KOPT-K1 (cell line): ENCODE measurements at regions not wholly inside any gene's neighbourhood (a gene's known extent, or its start where the extent isn't known, plus 50 kb on each side); places are given as distances from the start of the nearest gene placed in this dataset.

ENCODE experiments used
- H3K27ac ChIP-seq: fragments of 200-600 bp; sonication (generic); 2 replicates; pipeline ENCODE4 v1.5.1; 2016; ENCODE audit warnings: antibody characterized with exemption, mild to moderate bottlenecking, low read depth, low read length; ENCODE audit not compliant: poor library complexity, severe bottlenecking
- H3K36me3 ChIP-seq: fragments of 200-600 bp; sonication (generic); 2 replicates; pipeline ENCODE4 v1.5.1; 2017; ENCODE audit warnings: antibody characterized with exemption, mild to moderate bottlenecking, low read length, moderate library complexity; ENCODE audit not compliant: insufficient read depth
- H3K9me3 ChIP-seq: fragments of 200-600 bp; sonication (generic); 2 replicates; pipeline ENCODE4 v1.5.1; 2017; ENCODE audit warnings: antibody characterized with exemption, low read length, mild to moderate bottlenecking; ENCODE audit not compliant: insufficient read depth, poor library complexity, severe bottlenecking

DNA sequence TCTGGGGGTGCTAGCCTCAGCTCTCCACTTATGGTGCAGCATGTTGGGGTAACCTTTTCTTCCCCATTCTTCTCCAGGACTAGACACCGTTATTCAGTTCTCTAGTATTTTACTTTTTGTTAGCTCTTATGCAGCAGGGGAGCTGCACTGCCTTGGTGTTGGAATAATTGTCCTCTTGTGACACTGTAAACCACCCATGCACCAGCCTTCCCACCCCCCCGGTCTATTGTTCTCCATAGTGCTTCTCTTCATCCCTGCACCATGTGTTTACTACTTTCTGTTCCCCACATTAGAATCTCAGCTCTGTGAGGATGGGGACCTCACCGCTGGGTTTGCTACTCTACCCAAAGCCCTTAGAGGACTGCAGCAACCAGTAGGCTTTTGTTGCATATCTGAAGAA, 230.7 kb downstream of the RPS24 start:
- Histone ChIP-seq H3K27ac (no peak overlapping the region), H3K36me3 (no peaks in the 10 kb centered on the region), H3K9me3 (no peaks in the 10 kb centered on the region)

DNA sequence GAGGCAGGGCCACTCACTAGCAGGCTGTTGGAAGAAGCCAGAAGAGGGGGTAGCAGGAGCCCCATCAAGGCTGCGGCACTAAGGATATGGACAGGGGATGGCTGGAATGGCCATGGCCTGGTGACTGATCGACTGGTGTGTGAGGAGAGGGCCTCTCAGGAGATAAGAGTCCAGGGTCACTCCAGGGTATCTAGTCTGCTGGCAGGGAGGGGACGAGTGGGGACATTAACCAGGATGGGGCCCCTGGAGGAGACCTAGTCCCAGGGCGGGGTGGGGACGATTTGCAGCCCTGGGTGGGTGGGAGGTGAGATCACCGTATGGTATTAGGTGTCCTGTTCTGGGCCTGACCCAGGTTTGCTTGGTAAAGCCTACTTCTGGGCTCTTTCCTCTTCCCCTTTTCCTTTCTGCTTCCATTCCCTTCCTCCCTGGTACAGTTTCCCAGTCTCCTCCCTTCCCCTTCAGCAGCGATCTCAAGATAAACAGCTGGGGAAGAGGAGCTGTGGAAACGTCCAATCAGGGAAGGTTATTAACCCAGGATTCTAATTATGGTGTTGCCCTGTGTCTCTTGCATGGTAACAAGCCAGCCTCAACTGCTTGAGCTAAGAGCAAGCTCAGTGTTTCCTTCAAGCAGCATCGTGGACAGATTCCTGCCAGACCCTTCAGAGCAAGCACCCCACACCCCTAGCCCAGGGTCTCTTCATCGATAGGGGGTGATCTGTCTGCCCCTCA, 233.2 kb downstream of the RPS24 start:
- Histone ChIP-seq H3K36me3 (no peaks in the 10 kb centered on the region), H3K27ac (no peak overlapping the region)

DNA sequence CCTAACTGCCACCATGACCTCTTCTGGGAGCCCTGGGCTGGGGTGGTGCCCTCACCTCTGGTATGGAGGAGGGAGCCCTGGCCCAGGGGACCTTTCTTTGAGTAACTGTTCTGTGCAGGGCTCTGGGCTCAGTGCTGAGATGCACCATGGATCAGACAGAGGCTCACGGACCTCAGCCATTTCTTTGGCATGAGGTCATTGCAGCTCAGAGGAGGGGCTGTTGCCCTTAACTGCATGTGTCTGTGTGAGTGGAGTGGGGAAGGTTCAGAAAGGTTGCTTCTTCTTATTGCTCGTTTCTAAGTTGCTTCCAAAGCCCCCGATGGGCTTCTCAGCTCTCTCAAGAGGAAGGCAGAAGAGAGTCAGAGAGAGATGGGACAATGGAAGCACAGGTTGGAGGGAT, 233.9 kb downstream of the RPS24 start:
- Histone ChIP-seq H3K9me3 (peaks cover 8% of the 10 kb centered on the region), H3K36me3 (no peaks in the 10 kb centered on the region), H3K27ac (no peak overlapping the region)

More for the DNA sequence above, 233.2 kb downstream of the RPS24 start:
- peaks cover under 1% of the 10 kb centered on the region for H3K9me3 ChIP-seq

DNA sequence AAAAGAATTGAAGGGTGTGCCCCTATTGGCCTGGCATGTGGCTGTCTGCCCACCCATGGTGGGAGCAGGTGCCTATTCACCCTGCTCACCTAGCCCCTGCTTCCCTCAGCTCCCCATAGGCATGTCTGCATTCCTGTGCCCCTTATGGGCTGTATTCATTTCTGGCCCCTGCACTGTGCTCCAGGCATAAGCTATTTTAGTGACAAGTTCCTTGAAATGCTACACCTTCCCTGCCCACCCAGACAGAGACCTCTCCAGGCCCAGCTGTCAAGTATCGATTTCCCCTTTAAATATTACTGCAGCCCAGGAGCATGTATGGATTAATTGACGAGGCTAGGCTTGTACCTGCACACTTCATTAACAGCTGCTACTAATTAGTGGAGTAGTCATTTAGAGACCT, 235.4 kb downstream of the RPS24 start:
- Histone ChIP-seq H3K36me3 (no peaks in the 10 kb centered on the region), H3K27ac (no peak overlapping the region), H3K9me3 (peaks cover 14% of the 10 kb centered on the region)

DNA sequence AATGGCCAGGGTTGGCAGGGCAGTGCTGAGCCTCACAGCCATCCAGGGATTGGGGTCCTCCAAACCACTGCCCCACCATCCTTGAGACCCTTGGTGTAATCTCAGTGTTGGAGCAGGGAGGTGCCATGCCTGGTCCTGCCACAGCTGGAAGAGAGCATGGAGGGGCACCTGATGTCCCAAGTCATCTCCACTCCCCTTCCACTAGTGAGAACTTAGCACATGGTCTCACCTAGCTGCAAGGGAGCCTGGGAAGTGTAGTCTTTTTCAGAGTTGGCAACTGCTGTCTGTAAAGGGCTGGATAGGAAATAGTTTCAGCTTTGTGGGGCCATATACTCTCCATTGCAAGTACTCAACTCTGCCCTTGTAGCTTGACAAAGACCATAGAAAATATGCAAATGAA, 238.7 kb downstream of the RPS24 start:
- no peak overlapping the region for H3K27ac ChIP-seq
- peaks cover 14% of the 10 kb centered on the region for H3K9me3 ChIP-seq
- no peaks in the 10 kb centered on the region for H3K36me3 ChIP-seq

DNA sequence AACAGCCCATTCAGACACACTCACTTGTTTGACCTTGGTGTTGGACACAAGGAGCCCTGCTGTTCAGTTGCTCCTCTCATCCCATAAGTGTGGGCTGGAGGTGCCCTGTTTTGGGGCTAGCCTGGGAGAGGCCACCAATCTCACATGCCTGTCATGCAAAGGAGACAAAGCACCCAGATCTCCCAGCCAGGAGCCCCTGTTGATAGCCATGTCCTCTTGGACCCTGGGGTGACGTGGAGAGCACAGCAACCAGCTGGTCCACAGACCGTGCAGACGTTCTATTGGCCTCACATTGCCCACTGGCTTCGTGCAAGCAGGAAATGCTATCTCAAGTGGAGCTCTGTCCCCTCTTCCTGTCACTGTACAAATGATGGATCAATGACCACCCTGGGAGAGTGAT, 240.8 kb downstream of the RPS24 start:
- Histone ChIP-seq H3K9me3 (peaks cover 14% of the 10 kb centered on the region), H3K36me3 (no peaks in the 10 kb centered on the region), H3K27ac (no peak overlapping the region)

DNA sequence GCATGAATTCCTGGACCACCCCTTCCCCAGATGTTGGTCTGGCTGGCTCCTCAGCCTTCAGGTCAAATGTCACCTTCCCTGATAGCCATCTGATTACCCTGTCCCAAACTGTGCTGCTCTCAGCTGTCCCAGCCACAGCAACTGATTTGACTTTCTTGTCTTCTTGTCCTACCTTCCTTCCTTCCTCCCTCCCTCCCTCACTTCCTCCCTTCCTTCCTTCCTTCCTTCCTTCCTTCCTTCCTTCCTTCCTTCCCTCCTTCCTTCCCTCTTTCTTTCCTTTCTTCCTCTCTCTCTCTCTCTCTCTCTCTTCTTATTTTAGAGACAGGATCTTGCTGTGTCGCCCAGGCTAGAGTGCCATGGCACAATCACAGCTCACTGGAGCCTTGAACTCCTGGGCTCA, 242.5 kb downstream of the RPS24 start:
- no peak overlapping the region for H3K27ac ChIP-seq
- H3K9me3 ChIP-seq, result peaks cover 14% of the 10 kb centered on the region
- H3K36me3 ChIP-seq, result no peaks in the 10 kb centered on the region

DNA sequence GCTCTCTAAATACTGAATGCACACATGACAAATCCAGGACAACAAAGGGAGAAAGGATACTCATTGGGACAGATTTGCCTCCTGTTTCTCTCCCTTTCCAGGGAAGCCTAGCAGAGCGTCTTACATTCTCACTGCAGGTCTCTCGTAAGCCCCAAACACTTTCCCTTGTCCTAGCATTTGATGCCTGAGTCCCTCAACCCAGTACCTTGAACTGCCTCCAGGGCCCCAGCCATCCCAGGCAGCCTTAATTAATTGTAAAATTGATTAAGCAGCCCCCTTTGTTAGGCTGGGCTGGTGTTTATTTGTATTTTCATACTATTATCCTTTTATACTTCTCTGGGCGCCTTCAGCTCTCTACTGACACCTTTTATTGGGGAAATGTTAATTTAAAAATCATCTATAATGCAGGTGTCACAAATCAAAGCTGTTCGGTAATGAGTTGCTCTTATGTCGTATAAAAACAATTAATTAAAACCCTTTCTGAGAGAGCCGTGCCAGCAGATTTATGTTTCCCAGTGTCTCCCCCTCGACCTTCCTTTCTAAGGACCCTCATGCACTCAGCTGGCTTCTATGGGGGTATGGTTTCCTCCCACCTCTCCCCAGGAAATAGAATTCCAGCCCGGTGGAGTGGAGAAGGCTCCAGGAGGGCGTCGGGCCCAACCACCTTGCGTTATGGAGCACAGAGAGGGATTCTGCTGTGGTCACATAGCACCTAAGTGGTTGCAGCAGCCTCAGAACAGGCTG, 243.8 kb downstream of the RPS24 start:
- Histone ChIP-seq H3K27ac (no peak overlapping the region), H3K9me3 (peaks cover 7% of the 10 kb centered on the region), H3K36me3 (no peaks in the 10 kb centered on the region)

DNA sequence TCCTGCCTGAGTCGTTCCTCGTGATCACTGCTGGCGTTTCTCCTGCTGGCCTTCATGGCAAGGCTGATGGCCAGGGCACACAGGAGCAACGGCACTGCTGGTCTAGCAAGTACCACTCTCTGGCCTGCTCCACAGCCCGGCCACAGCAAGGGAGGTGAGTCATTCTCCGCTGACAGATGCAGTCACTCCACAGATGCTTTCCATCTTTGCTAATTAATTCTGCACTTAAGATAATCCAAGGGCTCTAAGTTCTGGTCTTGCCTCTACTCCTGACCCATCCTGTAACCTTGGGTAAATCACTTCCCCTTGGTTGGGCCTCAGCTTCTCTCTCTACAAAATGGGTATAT, 244.4 kb downstream of the RPS24 start:
- no peaks in the 10 kb centered on the region for H3K36me3 ChIP-seq
- no peak overlapping the region for H3K27ac ChIP-seq
- H3K9me3 ChIP-seq, result peaks cover 1% of the 10 kb centered on the region

DNA sequence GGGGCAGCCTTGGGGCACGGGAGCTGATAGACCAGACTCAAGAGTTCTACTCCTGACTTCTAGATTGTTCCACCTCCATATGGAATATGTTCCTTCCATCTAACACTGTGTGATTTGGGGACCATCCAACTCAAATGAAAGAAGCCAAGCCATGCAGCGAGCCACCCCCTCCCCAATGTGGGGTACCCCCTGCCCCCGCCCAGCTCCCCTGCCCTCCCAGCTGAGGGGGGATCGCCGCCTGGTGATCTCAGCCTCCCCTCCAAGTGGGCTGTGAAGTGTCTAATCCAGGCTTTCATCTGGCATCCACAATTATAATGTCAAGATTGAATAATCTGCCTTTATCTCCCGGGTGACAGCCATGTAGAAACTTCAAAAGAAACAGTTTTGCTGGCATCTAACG, 246.1 kb downstream of the RPS24 start:
- Histone ChIP-seq H3K27ac (no peak overlapping the region), H3K9me3 (no peaks in the 10 kb centered on the region), H3K36me3 (no peaks in the 10 kb centered on the region)

DNA sequence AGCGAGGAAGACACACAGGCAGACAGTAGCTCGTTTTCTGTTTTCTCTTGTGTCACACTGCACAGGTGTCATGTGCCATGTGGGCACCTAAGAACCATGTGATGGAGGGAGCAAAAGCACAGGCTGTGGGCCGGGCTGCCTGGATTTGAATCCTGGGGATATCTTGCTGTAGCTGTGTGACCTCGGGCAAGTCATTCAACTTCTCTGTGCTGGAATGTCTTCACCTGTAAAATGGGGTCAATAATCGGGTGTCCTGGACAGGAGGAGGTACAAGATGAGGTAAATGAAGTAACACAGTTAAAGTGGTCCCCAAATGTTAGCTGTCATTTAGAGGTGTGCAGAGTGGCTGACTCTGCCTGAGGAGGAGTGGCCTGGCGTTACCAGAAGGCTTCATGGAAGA, 246.9 kb downstream of the RPS24 start:
- H3K9me3 ChIP-seq, result no peaks in the 10 kb centered on the region
- no peak overlapping the region for H3K27ac ChIP-seq
- H3K36me3 ChIP-seq, result no peaks in the 10 kb centered on the region

DNA sequence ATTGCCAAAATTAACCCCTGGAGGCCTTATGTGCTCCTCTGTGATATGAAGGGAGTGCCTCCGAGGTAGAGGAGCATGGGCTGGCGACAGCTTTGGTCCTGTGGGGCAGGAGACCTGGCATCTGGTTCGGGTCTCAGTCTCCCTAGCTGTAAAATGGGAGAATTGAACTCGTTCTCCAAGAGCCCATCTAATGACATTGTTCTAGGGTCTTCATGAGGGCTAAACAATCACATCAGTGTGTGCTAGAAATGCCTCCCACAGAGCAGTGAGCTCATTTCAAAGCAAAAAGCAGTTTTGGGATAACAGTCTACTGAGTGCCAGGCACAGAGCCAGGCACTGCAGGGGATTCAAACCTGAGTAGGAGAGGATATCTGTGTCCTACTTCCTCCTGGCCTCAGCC, 248.0 kb downstream of the RPS24 start:
- Histone ChIP-seq H3K27ac (no peak overlapping the region), H3K36me3 (no peaks in the 10 kb centered on the region), H3K9me3 (no peaks in the 10 kb centered on the region)

DNA sequence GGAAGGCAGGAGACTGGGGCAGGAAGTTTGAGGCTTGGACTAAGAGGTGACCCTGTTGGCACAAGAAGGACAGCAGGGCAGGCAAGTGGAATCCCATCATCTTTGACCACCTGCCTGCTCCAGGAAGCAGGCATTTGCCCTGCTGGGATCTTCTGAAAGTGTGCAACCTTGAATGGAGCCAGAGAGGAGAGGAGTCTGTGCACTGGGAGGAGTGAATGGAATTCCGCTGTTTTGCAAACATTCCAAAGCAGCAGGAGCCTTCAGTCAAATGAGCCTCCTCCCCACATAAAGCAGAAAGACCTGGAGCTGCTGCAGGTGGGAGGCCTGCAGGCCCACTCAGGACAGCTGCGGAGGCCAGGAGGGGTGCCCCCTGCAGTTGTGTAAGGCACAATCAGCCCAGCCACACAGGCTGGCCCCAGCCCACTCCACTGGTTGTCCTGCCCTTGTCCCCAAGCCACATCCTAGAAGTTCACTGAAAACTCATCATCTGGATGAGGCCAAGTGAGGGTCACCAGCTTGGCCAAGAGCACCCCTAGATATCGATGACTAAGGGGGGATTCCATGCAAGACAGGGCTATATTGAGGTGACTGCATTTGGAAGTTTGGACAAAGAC, 249.5 kb downstream of the RPS24 start:
- Histone ChIP-seq H3K27ac (no peak overlapping the region), H3K9me3 (no peaks in the 10 kb centered on the region)

DNA sequence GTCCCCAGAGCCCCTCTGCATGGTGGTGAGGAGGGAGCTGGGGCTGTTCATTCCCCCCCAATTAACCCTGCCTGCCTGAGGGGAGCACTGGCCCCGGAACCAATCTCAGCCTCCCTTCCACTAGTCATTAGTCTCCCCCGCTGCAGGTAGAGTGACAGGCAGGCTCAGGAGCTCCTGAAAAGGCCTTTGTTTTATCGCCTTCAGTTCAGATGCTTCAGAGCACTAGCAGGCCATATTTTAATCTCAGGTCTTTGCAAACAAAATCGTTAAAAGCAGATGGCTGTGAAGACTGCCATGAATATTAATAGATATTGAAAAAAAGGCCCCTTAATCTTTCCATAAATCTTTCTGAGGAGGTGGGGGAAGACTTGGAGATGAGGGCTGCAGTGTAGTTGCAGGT, 250.7 kb downstream of the RPS24 start:
- Histone ChIP-seq H3K9me3 (no peaks in the 10 kb centered on the region), H3K27ac (no peak overlapping the region), H3K36me3 (no peaks in the 10 kb centered on the region)

More for the DNA sequence above, 249.5 kb downstream of the RPS24 start:
- no peaks in the 10 kb centered on the region for H3K36me3 ChIP-seq

DNA sequence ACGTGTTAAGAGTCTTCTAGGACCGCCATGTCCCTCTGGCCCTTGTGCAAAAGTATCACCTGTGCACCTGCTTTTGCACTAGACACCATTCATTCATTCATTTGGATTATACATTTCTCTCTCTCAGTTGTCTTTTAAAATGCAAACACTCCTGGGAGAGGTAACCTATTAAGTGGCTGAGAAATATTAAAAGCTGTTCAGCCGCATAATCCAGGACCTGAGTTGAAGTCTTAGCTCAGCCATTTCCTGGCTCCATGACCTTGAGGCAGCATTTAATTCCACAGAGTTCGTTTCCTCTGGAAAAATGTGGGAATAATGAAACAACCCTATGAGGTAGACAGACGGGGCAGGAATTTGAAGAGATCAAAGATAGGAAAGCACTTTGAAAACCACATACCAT, 251.6 kb downstream of the RPS24 start:
- Histone ChIP-seq H3K9me3 (no peaks in the 10 kb centered on the region), H3K36me3 (no peaks in the 10 kb centered on the region), H3K27ac (no peak overlapping the region)

DNA sequence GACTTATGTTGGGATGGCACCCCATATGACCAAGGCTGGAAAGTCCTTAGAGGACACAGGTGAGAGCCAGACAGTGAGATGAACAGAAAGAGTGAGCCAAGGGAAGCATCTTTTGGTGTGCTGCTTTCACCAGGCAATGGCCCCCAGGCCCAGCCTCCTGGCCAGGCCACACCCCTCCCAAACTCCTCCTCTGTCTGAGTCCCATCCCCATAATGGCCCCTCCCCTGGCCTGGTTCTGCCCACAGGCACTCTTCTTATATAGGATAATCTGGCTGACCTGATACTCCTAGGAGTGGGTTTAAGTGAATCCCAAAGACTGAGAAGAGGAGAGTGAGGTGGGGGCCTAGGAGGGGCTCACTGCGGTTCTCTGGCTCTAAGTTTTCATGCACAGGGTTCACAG, 252.5 kb downstream of the RPS24 start:
- no peak overlapping the region for H3K27ac ChIP-seq
- no peaks in the 10 kb centered on the region for H3K36me3 ChIP-seq
- H3K9me3 ChIP-seq, result no peaks in the 10 kb centered on the region
